Dedifferentiated amniotic fluid mesenchymal stem cell (primary cell): ENCODE measurements at regions not wholly inside any gene's neighbourhood (a gene's known extent, or its start where the extent isn't known, plus 50 kb on each side); places are given as distances from the start of the nearest gene placed in this dataset.

ENCODE experiments used
- DNase-seq: peaks from one replicate; pipeline ENCODE4 v3.0.0-alpha.2; 2016; ENCODE audit errors: extremely low spot score

DNA sequence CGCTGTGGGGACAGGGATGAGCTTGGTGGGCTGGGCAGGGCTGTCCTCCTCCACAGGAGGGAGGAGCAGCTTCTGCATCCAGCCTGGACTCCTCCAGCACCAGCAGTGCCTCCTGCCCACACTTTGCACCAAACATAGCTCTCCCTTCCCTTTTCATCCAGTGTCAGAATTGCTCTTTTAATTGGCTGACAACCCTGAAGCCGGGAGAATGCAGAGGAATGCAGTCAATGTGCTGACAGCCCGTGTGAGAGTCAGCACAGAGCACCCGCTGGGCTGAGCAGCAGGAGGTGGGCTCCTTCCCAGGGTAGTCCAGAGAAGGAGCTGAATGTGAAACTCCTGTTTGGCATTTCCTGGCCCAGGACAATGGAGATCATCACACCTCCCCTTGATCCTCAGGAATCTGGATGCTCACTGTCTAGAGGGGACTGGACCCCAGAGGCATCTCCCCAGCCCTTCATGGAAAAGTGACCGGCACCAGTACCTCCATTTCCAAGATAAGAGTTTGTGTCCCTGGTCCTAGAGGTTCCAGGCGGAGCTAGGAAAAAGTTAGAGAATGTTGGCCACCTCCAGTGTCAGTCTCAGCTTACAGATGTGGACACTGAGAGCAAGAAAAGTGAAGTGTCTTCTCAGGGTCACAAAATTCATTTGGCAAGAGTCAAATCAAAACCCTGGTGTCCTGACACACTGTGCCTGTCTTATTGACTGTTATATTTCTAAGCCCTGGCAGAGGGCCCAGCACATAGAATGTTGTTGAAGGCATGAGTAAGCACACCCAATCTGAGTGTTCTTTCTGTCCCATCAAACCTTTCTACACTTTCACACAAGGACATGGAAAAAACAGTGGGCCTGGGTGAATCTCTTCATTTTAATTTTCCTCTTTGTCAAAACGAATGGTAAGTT, 202.1 kb downstream of the SNX18 start:
- DNase-seq, result peak; percentile 54

DNA sequence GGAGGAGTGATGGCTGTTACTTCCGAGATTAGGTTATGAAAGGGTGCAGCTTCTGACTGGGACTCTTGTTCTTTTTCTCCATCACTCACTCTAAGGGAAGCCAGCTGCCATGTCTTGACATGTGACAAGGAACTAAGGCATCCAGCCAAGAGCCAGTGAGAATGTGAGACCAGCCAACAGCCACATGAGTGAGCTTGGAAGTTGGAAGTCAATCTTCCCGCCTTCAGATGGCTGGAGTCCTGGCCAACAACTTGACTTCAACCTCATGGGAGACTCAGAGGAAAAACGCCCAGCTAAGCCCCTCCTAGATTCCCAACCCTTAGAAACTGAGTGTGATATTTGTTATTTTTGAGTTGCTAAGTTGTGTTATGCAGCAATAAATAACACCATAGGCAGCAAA, 201.1 kb downstream of the SNX18 start:
- DNase-seq, result no peak

DNA sequence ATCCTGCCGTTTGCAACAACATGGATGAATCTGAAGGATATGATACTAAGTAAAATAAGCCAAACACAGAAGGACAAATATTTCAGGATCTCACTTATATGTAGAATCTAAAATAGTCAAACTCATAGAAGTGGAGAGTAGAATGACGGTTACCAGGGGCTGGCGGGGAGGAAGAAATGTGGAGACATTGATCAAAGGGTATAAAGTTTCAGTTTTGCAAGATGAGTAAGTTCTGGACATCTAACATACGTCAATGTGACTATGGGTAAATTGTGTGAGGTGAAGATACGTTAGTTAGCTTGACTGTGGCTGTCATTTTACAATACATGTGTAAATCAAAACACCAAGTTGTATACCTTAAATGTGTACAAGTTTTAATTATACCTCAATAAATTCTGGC, 200.3 kb downstream of the SNX18 start:
- DNase-seq, result no peak

- DNase-seq, result no peak
Observed at GRCh38 chr5:54717459-54717858, 199.9 kb downstream of the SNX18 start.

GRCh38 chr5:54713923-54714581, 196.5 kb downstream of the SNX18 start:
- DNase-seq, result no peak

DNA sequence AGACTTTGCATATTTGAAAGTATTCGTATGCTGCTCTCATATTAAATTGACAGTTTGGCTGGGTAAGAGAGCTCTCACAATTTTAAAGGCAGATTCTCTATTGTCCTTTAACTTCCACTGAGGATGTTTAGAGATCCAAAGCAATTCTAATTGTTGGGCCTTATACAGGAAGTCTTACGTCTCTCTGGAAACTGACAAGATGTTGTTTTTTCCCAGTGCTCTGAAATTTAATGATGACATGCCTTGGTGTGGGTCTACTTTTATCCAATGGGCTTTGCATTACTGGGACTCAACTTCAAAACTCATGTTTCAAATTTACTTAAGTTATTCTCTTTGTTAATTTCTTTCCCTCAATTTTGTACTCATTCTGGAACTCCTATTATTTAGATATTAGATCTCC, 191.5 kb downstream of the SNX18 start:
- no peak for DNase-seq

- no peak for DNase-seq
Observed at GRCh38 chr5:54707841-54708240, 190.3 kb downstream of the SNX18 start.

DNA sequence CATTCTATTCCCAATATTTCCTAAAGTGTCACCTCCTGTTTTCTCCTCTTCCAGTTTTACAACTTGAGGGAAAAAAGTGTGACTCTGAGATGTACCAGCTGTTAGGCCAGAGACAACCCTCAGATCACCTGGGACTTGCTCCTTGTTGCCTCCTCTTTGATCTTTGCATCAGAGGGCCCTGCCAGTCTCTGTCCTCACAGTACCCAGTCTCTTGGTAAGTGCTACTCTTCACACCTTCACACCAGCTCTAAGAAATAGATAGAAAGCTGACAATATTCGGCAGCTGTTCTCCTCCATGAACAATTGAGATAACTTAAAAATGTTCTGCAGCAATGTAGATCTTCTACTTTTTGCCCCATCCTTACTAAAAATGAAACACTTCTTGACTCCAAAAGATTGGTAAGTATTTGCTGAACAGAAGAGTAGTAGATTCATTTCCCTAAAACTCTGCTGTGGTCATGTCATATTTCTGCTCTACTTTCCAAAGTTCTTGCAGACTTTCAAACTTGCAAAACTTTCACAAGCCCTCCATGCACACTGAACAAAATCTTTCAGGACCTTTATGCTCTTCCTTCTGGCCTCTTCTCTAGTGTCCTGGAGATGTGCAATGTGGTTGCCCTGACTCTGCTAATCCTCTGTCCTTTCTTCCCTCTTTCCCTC, 188.6 kb downstream of the SNX18 start:
- DNase-seq, result no peak

DNA sequence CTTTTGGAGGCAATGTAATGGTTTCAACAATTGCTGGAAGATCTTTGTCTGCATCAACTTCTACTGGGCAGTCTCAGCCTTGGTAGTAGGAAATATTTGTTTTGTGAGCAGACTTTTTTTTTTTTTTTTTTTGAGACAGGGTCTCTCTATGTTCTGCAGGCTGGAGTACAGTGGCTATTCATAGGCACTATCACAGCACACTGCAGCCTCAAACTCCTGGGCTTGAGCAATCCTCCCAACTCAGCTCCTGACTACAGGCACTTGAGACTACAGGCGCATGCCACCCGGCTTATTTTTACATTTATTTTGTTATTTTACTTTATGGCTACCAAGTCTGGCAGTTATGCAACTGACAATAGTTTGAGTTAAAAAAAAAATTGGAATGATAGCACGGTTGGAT, 187.3 kb downstream of the SNX18 start:
- DNase-seq, result no peak

DNA sequence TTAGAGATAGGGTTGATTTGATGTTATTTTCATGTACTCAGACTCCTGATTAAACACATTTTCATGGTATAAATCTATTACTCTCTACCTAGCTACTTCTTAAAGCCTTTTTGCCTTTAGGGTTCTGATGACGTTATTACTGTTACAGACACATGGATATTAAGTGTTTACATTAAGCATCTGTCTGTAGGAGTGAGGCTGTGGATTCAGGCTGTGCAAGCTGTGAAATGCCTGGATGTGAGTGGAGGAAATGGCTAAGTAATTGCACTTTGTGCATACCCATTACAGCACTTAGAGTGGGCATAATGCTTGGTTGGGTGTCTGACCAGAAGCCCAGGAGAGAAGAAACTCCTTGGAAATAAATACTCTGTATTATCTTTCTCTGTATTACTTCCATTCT, 186.8 kb downstream of the SNX18 start:
- DNase-seq, result no peak

DNA sequence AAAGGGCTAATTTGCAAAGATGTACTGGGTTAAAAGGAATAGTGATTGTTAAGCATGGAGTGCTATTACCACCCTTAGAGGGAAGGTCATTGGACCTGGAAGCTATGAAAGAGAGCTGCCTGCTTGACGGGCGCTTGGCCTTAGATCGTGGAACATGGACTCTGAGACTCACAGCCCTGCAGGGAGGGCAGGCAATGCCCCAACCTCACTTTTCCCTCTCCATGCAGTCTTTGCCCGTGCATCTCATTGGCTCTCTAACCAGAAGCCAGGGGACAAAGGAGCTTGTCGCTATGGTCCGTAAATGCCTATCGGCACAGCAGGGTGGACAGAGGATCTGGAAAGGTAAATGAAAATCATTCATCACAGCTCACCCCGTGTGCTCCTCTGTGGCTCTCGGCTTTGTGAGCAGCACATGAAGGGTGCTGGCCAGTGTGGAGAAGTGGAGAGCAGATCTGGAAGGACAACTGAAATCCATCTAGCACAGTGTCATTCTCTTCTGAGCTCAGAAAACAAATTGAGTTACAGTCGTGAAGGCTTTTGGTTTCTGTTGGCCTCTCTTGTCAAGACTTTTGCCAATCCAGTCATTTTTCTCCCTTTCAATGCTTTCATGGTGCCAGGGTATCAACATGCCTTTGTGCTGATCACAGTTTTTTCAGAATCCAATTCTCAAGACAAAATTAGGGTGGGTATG, 186.2 kb downstream of the SNX18 start:
- DNase-seq, result no peak

DNA sequence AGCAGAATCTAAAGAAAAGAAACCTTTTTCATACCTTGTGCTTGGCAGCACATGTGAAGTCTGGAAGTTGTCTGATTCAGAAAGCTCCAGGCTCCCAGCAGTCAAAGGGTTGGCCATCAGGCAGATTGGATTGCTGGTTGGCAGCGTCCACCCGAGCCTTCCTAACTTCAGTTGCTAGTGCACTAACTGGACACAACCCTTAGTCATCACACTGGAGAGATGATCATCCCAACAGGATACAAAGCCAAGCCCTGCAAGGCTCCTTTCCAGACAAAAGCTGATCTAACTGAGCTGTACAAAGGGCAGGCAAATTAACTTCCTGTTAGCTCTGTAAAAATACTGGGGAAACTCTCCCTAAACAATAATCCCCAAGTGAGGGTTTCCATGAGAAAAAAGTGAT, 185.6 kb downstream of the SNX18 start:
- peak; percentile 68 for DNase-seq

DNA sequence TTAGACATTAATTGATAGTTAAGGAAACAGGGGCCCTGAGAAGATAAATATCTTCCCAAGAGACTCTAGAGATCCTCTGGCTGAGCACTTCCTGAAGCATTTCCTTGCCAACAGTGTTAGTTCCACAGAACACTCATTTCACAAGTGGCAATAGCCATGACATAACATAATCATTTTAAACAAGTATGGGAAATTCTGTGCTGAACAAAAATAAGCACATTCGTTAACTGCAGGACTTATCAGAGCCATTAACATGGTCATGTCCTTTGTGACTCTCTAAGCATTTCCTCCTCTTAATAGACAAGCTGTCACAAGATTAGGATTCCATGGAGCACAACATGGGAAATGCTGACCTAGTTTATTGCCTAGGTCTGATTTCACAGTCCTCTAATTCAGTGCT, 184.9 kb downstream of the SNX18 start:
- DNase-seq, result no peak

GRCh38 chr5:54700986-54701578, 183.5 kb downstream of the SNX18 start:
- DNase-seq, result peak; percentile 97

GRCh38 chr5:54696931-54697330, 179.4 kb downstream of the SNX18 start:
- DNase-seq, result no peak

- no peak for DNase-seq
Observed at GRCh38 chr5:54696346-54696745, 178.8 kb downstream of the SNX18 start.

- DNase-seq, result no peak
Observed at GRCh38 chr5:54695198-54695966, 177.8 kb downstream of the SNX18 start.

DNA sequence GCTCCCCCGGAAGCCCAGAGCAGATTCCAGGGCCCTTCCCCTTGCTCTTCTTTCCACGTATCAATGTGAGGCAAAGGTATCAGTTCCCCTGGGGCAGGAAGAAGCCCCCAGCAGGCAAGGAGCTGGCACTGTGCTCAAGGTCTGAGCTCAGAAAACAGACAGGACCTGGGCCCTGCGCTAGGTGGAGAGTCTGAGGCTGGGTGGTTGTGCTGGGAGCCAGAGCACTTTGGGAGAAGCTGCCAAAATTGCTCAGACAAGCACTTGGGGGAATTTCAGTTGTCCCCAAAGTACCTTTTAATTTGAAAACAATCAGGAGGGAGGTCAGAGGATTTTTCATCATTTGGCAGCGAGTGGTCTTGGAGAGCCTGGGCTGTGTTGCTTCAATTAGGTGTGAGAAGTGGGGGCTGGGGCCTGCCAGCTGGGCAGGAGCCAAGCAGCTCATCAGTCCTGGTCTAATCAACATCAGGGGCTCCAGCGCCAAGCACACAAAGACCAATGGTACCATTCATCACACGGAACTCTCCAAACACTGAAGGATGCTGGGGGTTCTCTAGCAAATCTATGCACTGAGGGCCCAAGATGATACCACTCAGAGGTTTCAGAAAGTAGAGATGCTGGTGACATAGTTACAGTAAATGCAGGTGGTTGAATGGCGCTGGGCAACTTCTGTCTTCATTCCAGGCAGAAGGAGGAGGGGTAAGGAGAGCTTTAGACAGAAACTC, 176.5 kb downstream of the SNX18 start:
- DNase-seq, result no peak

DNA sequence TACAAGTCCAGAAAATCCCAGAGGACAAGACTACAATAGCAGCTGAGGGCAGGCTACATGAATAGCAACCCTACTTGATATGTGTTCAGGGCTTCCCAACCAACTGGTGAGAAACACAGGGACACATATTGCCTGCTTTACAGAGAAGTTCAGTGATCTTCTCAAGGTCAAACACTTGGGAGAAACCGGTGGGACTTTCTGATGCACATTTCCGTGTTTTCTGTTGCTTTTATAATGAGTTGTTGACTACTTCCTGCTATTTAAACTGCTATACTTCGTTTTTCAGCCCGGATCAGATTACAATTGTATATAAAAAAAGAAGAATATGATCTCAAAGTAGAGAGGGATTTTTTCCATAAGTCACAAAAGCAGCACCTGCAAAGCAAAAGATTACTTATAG, 175.1 kb downstream of the SNX18 start:
- DNase-seq, result no peak

DNA sequence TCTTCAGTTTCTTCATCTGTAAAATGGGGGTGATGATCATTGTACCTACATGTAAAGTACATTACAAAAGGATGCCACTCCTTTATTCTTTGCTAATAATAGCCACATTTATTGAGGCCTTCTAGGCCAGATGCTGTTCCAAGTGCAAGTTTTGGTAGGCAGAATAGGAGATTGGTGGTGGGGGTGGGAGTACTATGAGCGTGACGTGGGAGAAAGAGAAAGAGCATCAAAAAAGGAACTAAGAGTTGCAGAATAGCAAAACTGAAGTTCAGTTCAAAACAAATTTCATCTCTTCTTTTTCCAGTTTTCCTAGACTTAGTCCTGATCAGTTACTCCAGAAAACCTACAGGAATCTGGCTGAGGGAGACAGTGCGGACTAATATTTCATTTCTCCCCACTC, 174.1 kb downstream of the SNX18 start:
- DNase-seq, result no peak
